Anterior cingulate cortex (tissue), 58 donors: ENCODE measurements at regions not wholly inside any gene's neighbourhood (a gene's known extent, or its start where the extent isn't known, plus 50 kb on each side); places are given as distances from the start of the nearest gene placed in this dataset.
"Not testable (repeated sequence)": the region's sequence is repeated elsewhere in the genome, so short reads cannot be mapped to it uniquely, and the experiment has no call there.

Experiments
- DNase-seq, 58 donors: peaks; one replicate each; lab custom pipeline; 2025; lab: John Stamatoyannopoulos, UW

GRCh38 chr11:97883086-97883485 is 1137.7 kb upstream of the CNTN5 start:
- DNase-seq, result no peak

- DNase-seq, result no peak
Measured at GRCh38 chr11:97888641-97889040, 1132.1 kb upstream of the CNTN5 start.

- DNase-seq, result peak in 1 of 58 donors; percentile 11
Measured at GRCh38 chr11:97890466-97890865, 1130.3 kb upstream of the CNTN5 start.

GRCh38 chr11:97893612-97894011 is 1127.1 kb upstream of the CNTN5 start:
- no peak for DNase-seq

GRCh38 chr11:97894978-97895377 is 1125.8 kb upstream of the CNTN5 start:
- no peak for DNase-seq

- DNase-seq, result no peak
Measured at GRCh38 chr11:97895572-97895971, 1125.2 kb upstream of the CNTN5 start.

GRCh38 chr11:97902828-97903227 is 1117.9 kb upstream of the CNTN5 start:
- DNase-seq, result no peak

GRCh38 chr11:97905101-97905500 is 1115.6 kb upstream of the CNTN5 start:
- DNase-seq, result no peak

- no peak for DNase-seq
Measured at GRCh38 chr11:97905671-97906070, 1115.1 kb upstream of the CNTN5 start.

- no peak for DNase-seq
Measured at GRCh38 chr11:97908354-97908753, 1112.4 kb upstream of the CNTN5 start.

GRCh38 chr11:97909614-97910399 is 1110.9 kb upstream of the CNTN5 start:
- no peak for DNase-seq

GRCh38 chr11:97912629-97913028 is 1108.1 kb upstream of the CNTN5 start:
- no peak for DNase-seq

GRCh38 chr11:97922933-97923332 is 1097.8 kb upstream of the CNTN5 start:
- not testable (repeated sequence) for DNase-seq

GRCh38 chr11:97934572-97935208 is 1086.1 kb upstream of the CNTN5 start:
- no peak for DNase-seq

GRCh38 chr11:97937501-97937900 is 1083.2 kb upstream of the CNTN5 start:
- no peak for DNase-seq

- no peak for DNase-seq
Measured at GRCh38 chr11:97938789-97939188, 1082.0 kb upstream of the CNTN5 start.

GRCh38 chr11:97943493-97943892 is 1077.3 kb upstream of the CNTN5 start:
- no peak for DNase-seq

- DNase-seq, result no peak
Measured at GRCh38 chr11:97948793-97949192, 1072.0 kb upstream of the CNTN5 start.

- no peak for DNase-seq
Measured at GRCh38 chr11:97955595-97955994, 1065.2 kb upstream of the CNTN5 start.

GRCh38 chr11:97956904-97957303 is 1063.8 kb upstream of the CNTN5 start:
- no peak for DNase-seq

GRCh38 chr11:97961431-97961830 is 1059.3 kb upstream of the CNTN5 start:
- DNase-seq, result no peak

GRCh38 chr11:97962758-97963157 is 1058.0 kb upstream of the CNTN5 start:
- no peak for DNase-seq
